ENCODE measurements at regions not wholly inside any gene's neighbourhood (a gene's known extent, or its start where the extent isn't known, plus 50 kb on each side); places are given as distances from the start of the nearest gene placed in this dataset.

GRCh38 chr2:139769633-139770032, 989.4 kb upstream of the NXPH2 start:
- Mint-ChIP-seq H3K4me3 (no peak overlapping the region), H3K36me3 (no peaks in the 10 kb centered on the region)

GRCh38 chr2:139763705-139764104, 983.5 kb upstream of the NXPH2 start:
- Mint-ChIP-seq H3K27me3 (no peaks in the 10 kb centered on the region), H3K36me3 (no peaks in the 10 kb centered on the region), H3K4me3 (no peak overlapping the region), H3K9me3 (peaks cover 0 to 18% (median 5%) of the 10 kb centered on the region in 9 donors), H3K4me1 (no peaks in the 10 kb centered on the region), H3K27ac (no peak overlapping the region)
- DNase-seq (no peak), ATAC-seq (no peak)
- POLR2A ChIA-PET = no interaction called here

More at GRCh38 chr2:139769633-139770032, 989.4 kb upstream of the NXPH2 start:
- POLR2A ChIA-PET = no interaction called here
- Mint-ChIP-seq H3K9me3 (peaks cover 0 to 11% (median 2%) of the 10 kb centered on the region in 9 donors), H3K4me1 (no peaks in the 10 kb centered on the region), H3K27ac (no peak overlapping the region), H3K27me3 (no peaks in the 10 kb centered on the region)
- ATAC-seq (no peak), DNase-seq (no peak)

- POLR2A ChIA-PET = no interaction called here
Measured at GRCh38 chr2:139759000-139759505, 978.9 kb upstream of the NXPH2 start.

DNA sequence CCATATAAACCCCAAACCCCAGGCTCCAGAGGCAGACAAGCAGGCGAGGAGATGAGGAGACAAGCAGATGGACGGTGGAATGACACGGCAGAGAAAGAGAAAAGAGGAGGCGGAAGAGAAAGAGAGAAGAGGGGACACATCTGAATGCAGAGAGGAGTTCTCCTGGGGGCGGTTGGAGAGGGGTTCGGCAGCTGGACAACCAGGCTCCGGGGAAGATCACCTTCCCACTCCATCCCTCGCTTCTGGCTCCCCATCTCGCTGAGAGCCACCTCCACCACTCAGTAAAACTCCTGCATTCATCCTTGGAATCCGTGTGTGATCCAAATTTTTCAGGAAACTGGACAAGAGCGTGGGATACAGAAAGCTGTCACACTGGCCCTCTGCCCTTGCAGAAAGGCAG, 966.7 kb upstream of the NXPH2 start:
- peaks cover 3 to 62% (median 19%) of the 10 kb centered on the region in 9 donors for H3K9me3 Mint-ChIP-seq

More at GRCh38 chr2:139759000-139759505, 978.9 kb upstream of the NXPH2 start:
- Mint-ChIP-seq H3K4me3 (no peak overlapping the region), H3K27ac (no peak overlapping the region), H3K36me3 (peaks cover 0 to 18% (median 0%) of the 10 kb centered on the region in 3 donors), H3K4me1 (no peaks in the 10 kb centered on the region), H3K9me3 (peaks cover 10 to 42% (median 31%) of the 10 kb centered on the region in 9 donors), H3K27me3 (no peaks in the 10 kb centered on the region)
- DNase-seq = no peak
- ATAC-seq = no peak

DNA sequence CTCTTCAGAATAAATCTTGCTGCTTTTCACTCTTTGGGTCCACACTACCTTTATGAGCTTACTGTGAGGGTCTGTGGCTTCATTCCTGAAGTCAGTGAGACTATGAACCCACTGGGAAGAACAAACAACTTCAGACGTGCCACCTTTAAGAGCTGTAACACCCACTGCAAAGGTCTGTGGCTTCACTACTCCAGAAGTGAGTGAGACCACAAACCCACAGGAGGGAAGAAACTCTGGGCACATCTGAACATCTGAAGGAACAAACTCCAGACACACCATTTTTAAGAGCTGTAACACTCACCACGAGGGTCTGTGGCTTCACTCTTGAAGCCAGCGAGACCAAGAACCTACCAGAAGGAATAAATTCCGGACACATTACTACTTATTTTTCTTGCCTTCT, 964.1 kb upstream of the NXPH2 start:
- no peaks in the 10 kb centered on the region for H3K4me1 Mint-ChIP-seq
- no peaks in the 10 kb centered on the region for H3K27me3 Mint-ChIP-seq
- H3K36me3 Mint-ChIP-seq = peaks cover 0 to 3% (median 0%) of the 10 kb centered on the region in 3 donors
- no peak overlapping the region for H3K27ac Mint-ChIP-seq
- no peak for ATAC-seq
- H3K4me3 Mint-ChIP-seq = no peak overlapping the region
- H3K9me3 Mint-ChIP-seq = peaks cover 3 to 36% (median 10%) of the 10 kb centered on the region in 9 donors
- POLR2A ChIA-PET = no interaction called here
- DNase-seq = no peak

More for the DNA sequence above, 966.7 kb upstream of the NXPH2 start:
- H3K4me1 Mint-ChIP-seq = no peaks in the 10 kb centered on the region
- peaks cover 0 to 18% (median 0%) of the 10 kb centered on the region in 3 donors for H3K36me3 Mint-ChIP-seq
- POLR2A ChIA-PET = no interaction called here
- no peak for ATAC-seq
- no peak overlapping the region for H3K4me3 Mint-ChIP-seq
- H3K27me3 Mint-ChIP-seq = no peaks in the 10 kb centered on the region
- DNase-seq = no peak
- H3K27ac Mint-ChIP-seq = no peak overlapping the region

- DNase-seq = no peak
- POLR2A ChIA-PET = no interaction called here
- H3K4me3 Mint-ChIP-seq = no peak overlapping the region
- no peak for ATAC-seq
- no peaks in the 10 kb centered on the region for H3K36me3 Mint-ChIP-seq
- H3K27ac Mint-ChIP-seq = no peak overlapping the region
- no peaks in the 10 kb centered on the region for H3K27me3 Mint-ChIP-seq
- H3K9me3 Mint-ChIP-seq = peaks cover 0 to 32% (median 8%) of the 10 kb centered on the region in 9 donors
- H3K4me1 Mint-ChIP-seq = no peaks in the 10 kb centered on the region
Measured at GRCh38 chr2:139742216-139743172, 962.3 kb upstream of the NXPH2 start.

- Mint-ChIP-seq H3K9me3 (peaks cover 0 to 13% (median 5%) of the 10 kb centered on the region in 9 donors), H3K27ac (no peak overlapping the region), H3K4me3 (no peak overlapping the region), H3K4me1 (no peaks in the 10 kb centered on the region), H3K36me3 (no peaks in the 10 kb centered on the region), H3K27me3 (no peaks in the 10 kb centered on the region)
- POLR2A ChIA-PET = no interaction called here
- DNase-seq = no peak
- ATAC-seq = no peak
Measured at GRCh38 chr2:139737659-139738058, 957.5 kb upstream of the NXPH2 start.

GRCh38 chr2:139730197-139730596, 950.0 kb upstream of the NXPH2 start:
- Mint-ChIP-seq H3K4me3 (no peak overlapping the region), H3K27me3 (no peaks in the 10 kb centered on the region), H3K36me3 (no peaks in the 10 kb centered on the region), H3K4me1 (no peaks in the 10 kb centered on the region), H3K27ac (no peak overlapping the region), H3K9me3 (peaks cover 0 to 9% (median 2%) of the 10 kb centered on the region in 9 donors)
- ATAC-seq (no peak), DNase-seq (no peak)
- POLR2A ChIA-PET = no interaction called here

GRCh38 chr2:139721411-139721995, 941.3 kb upstream of the NXPH2 start:
- Mint-ChIP-seq H3K4me3 (no peak overlapping the region), H3K9me3 (peaks cover 3 to 36% (median 21%) of the 10 kb centered on the region in 9 donors), H3K27me3 (no peaks in the 10 kb centered on the region), H3K36me3 (peaks cover 0 to 6% (median 0%) of the 10 kb centered on the region in 3 donors), H3K27ac (no peak overlapping the region), H3K4me1 (peaks cover 0 to 8% (median 0%) of the 10 kb centered on the region in 4 donors)
- DNase-seq = no peak
- POLR2A ChIA-PET = interaction anchor here (0.7 kb wide), 1 partner anchor 363 kb away, joined by 3 read pairs; no protein-coding TSS in a partner anchor
- ATAC-seq = no peak

DNA sequence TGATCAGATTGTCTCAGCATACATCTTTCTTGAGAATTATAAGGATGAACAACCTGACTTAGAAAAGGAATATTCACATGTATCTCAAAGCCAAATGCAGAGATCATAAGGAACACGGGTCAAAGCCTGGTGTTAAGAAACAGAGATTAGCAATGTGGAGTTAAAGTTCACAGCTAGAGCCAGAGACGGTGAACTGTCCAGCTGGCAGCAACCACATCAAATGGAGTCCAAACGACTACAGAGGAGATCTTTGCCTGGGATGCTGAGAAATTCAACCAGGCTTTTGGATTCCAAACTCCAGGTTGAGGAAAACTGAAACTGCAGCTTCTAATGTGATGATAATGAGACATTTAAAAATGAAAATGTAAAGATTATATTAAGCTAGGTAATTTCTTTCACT, 939.9 kb upstream of the NXPH2 start:
- Mint-ChIP-seq H3K4me1 (peaks cover 0 to 8% (median 0%) of the 10 kb centered on the region in 4 donors), H3K4me3 (no peak overlapping the region), H3K36me3 (peaks cover 0 to 6% (median 0%) of the 10 kb centered on the region in 3 donors), H3K9me3 (peaks cover 3 to 41% (median 21%) of the 10 kb centered on the region in 9 donors), H3K27me3 (no peaks in the 10 kb centered on the region), H3K27ac (no peak overlapping the region)
- POLR2A ChIA-PET = no interaction called here
- DNase-seq (no peak), ATAC-seq (no peak)

GRCh38 chr2:139704606-139705005, 924.4 kb upstream of the NXPH2 start:
- DNase-seq = no peak
- no peak for ATAC-seq
- Mint-ChIP-seq H3K9me3 (peaks cover 0 to 15% (median 6%) of the 10 kb centered on the region in 9 donors), H3K27me3 (no peaks in the 10 kb centered on the region), H3K4me1 (no peaks in the 10 kb centered on the region), H3K4me3 (no peak overlapping the region), H3K27ac (no peak overlapping the region), H3K36me3 (peaks cover 0 to 2% (median 0%) of the 10 kb centered on the region in 3 donors)
- POLR2A ChIA-PET = no interaction called here

- H3K27ac Mint-ChIP-seq = no peak overlapping the region
- H3K36me3 Mint-ChIP-seq = no peaks in the 10 kb centered on the region
- H3K4me1 Mint-ChIP-seq = no peaks in the 10 kb centered on the region
- H3K27me3 Mint-ChIP-seq = no peaks in the 10 kb centered on the region
- no peak for ATAC-seq
- POLR2A ChIA-PET = no interaction called here
- DNase-seq = no peak
- no peak overlapping the region for H3K4me3 Mint-ChIP-seq
- H3K9me3 Mint-ChIP-seq = peaks cover 0 to 20% (median 8%) of the 10 kb centered on the region in 9 donors
Measured at GRCh38 chr2:139694327-139694726, 914.1 kb upstream of the NXPH2 start.

DNA sequence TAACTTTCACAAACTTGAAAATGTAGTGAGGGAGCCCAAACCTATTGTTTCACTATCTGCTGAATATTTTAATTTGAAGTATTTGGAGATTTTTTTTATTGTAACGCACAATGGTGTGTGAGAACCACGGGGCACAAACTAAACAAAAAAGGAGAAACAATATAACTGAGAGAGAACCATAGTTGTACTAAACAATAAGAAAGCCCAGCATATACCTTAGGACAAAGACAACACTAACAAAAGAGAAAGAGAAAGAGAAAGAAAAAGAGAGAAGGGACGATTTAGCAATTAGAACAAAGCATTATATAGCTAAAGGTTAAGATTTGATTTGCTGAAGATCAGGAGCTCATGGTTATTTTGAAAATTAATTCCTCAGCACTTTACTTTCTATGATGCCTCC, 906.0 kb upstream of the NXPH2 start:
- H3K27ac Mint-ChIP-seq = no peak overlapping the region
- POLR2A ChIA-PET = no interaction called here
- H3K36me3 Mint-ChIP-seq = no peaks in the 10 kb centered on the region
- peaks cover 0 to 19% (median 7%) of the 10 kb centered on the region in 9 donors for H3K9me3 Mint-ChIP-seq
- H3K27me3 Mint-ChIP-seq = no peaks in the 10 kb centered on the region
- DNase-seq (no peak), ATAC-seq (no peak)
- H3K4me1 Mint-ChIP-seq = no peaks in the 10 kb centered on the region
- H3K4me3 Mint-ChIP-seq = no peak overlapping the region
